Neuronal stem cell (in vitro differentiated cells): ENCODE measurements at regions not wholly inside any gene's neighbourhood (a gene's known extent, or its start where the extent isn't known, plus 50 kb on each side); places are given as distances from the start of the nearest gene placed in this dataset.

Experiments
- DNase-seq: peaks from one replicate; pipeline ENCODE4 v3.0.0-alpha.2; 2013; ENCODE audit warnings: low spot score
- H2AFZ ChIP-seq: one replicate; pipeline ENCODE4 v1.6.1; 2013; ENCODE audit warnings: mild to moderate bottlenecking, low read length, inconsistent platforms
- H2AK5ac ChIP-seq: 2 replicates; pipeline ENCODE4 v1.6.1; 2013; ENCODE audit warnings: low read depth, mild to moderate bottlenecking, inconsistent platforms, low read length, moderate library complexity, mixed read lengths
- H2BK120ac ChIP-seq: 2 replicates; pipeline ENCODE4 v1.6.1; 2013; ENCODE audit warnings: low read depth, mild to moderate bottlenecking, inconsistent platforms, low read length, moderate library complexity, mixed read lengths
- H2BK12ac ChIP-seq: one replicate; pipeline ENCODE4 v1.6.1; 2013; ENCODE audit warnings: low read length, inconsistent platforms
- H2BK15ac ChIP-seq: 2 replicates; pipeline ENCODE4 v1.6.1; 2013; ENCODE audit warnings: mild to moderate bottlenecking, low read length, inconsistent platforms, mixed read lengths
- H2BK5ac ChIP-seq: one replicate; pipeline ENCODE4 v1.6.1; 2013; ENCODE audit warnings: inconsistent platforms, mild to moderate bottlenecking, low read length, moderate library complexity
- H3K14ac ChIP-seq: one replicate; pipeline ENCODE4 v1.6.1; 2013; ENCODE audit warnings: low read length, inconsistent platforms
- H3K18ac ChIP-seq: 2 replicates; pipeline ENCODE4 v1.6.1; 2013; ENCODE audit warnings: low read length, inconsistent platforms
- H3K23ac ChIP-seq: 2 replicates; pipeline ENCODE4 v1.6.1; 2013; ENCODE audit warnings: low read depth, mild to moderate bottlenecking, mixed read lengths, low read length, inconsistent platforms; ENCODE audit not compliant: poor library complexity
- H3K27ac ChIP-seq: replicated peaks from 3 replicates; pipeline ENCODE4 v1.5.1; 2013; ENCODE audit warnings: low read length, inconsistent platforms
- H3K27me3 ChIP-seq, 3 experiments: 2 replicates each; pipeline ENCODE4 v1.6.1; 2013; ENCODE audit warnings: low read length in 3 of 3, mild to moderate bottlenecking in 2 of 3, inconsistent platforms in 1 of 3, low read depth in 1 of 3, mixed read lengths in 1 of 3, moderate library complexity in 1 of 3; ENCODE audit not compliant: control insufficient read depth in 3 of 3, insufficient read depth in 3 of 3
- H3K36me3 ChIP-seq, 2 donors: replicated peaks in 1 of 2; 2 replicates each; pipeline ENCODE4 v1.6.1; 2013; ENCODE audit warnings: low read length in 2 of 2; ENCODE audit not compliant: control insufficient read depth in 2 of 2, insufficient read depth in 2 of 2
- H3K4ac ChIP-seq: 2 replicates; pipeline ENCODE4 v1.6.1; 2013; ENCODE audit warnings: inconsistent platforms, mild to moderate bottlenecking, low read length, moderate library complexity
- H3K4me1 ChIP-seq, 2 donors: 1 replicate in 1 of 2; 2 replicates in 1 of 2; pipeline ENCODE4 v1.6.1; 2013; ENCODE audit warnings: low read length in 2 of 2, low read depth in 1 of 2; ENCODE audit not compliant: control insufficient read depth in 2 of 2, insufficient read depth in 1 of 2
- H3K4me2 ChIP-seq: one replicate; pipeline ENCODE4 v1.6.1; 2013; ENCODE audit warnings: mild to moderate bottlenecking, low read length, inconsistent platforms; ENCODE audit not compliant: insufficient read depth, poor library complexity, severe bottlenecking
- H3K4me3 ChIP-seq, 2 donors: 2 replicates each; pipeline ENCODE4 v1.5.1; 2013; ENCODE audit warnings: low read length in 2 of 2, mild to moderate bottlenecking in 2 of 2, inconsistent platforms in 1 of 2, moderate library complexity in 1 of 2
- H3K79me1 ChIP-seq: one replicate; pipeline ENCODE4 v1.6.1; 2013; ENCODE audit warnings: low read depth, mild to moderate bottlenecking, inconsistent platforms, low read length, moderate library complexity
- H3K9ac ChIP-seq: one replicate; pipeline ENCODE4 v1.6.1; 2013; ENCODE audit warnings: mild to moderate bottlenecking, low read depth, low read length, inconsistent platforms; ENCODE audit not compliant: poor library complexity
- H3K9me3 ChIP-seq, 2 donors: replicated peaks in 1 of 2; 2 replicates each; pipeline versions ENCODE3 to v1.6.1; 2013; ENCODE audit warnings: low read length in 2 of 2, mild to moderate bottlenecking in 2 of 2, inconsistent platforms in 1 of 2, low read depth in 1 of 2, mixed read lengths in 1 of 2, moderate library complexity in 1 of 2; ENCODE audit not compliant: control insufficient read depth in 2 of 2, insufficient read depth in 1 of 2
- H4K8ac ChIP-seq: one replicate; pipeline ENCODE4 v1.6.1; 2013; ENCODE audit warnings: low read depth, mild to moderate bottlenecking, inconsistent platforms, low read length, moderate library complexity
- H4K91ac ChIP-seq: one replicate; pipeline ENCODE4 v1.6.1; 2013; ENCODE audit warnings: low read length, low read depth, mild to moderate bottlenecking, inconsistent platforms; ENCODE audit not compliant: poor library complexity
- WGBS, 2 donors: extraction: QIAGEN DNeasy Blood & Tissue Kit; methylation state at CpG; one replicate each; pipeline ENCODE4 v1.1.7; 2013; ENCODE audit warnings: missing lambda C conversion rate in 2 of 2, mixed read lengths in 1 of 2; ENCODE audit not compliant: insufficient read length in 2 of 2, insufficient replicate concordance in 1 of 2; ENCODE audit errors: extremely low coverage in 2 of 2; 5-methylcytosine and 5-hydroxymethylcytosine counted together

- H4K91ac ChIP-seq, result no peak overlapping the region
- no peak overlapping the region for H2BK5ac ChIP-seq
- no peak overlapping the region for H3K27ac ChIP-seq
- no peak overlapping the region for H4K8ac ChIP-seq
- no peak overlapping the region for H3K23ac ChIP-seq
- H3K4ac ChIP-seq, result no peak overlapping the region
- H3K4me2 ChIP-seq, result no peak overlapping the region
- H2BK12ac ChIP-seq, result no peak overlapping the region
- H3K4me1 ChIP-seq, result no peaks in the 10 kb centered on the region
- no peaks in the 10 kb centered on the region for H3K79me1 ChIP-seq
- no peak for DNase-seq
- no peak overlapping the region for H3K18ac ChIP-seq
- no peak overlapping the region for H2AK5ac ChIP-seq
- no peaks in the 10 kb centered on the region for H3K9me3 ChIP-seq
- no peak overlapping the region for H3K4me3 ChIP-seq
- no peaks in the 10 kb centered on the region for H3K36me3 ChIP-seq
- WGBS, 2 donors, result no CpG with 5 or more reads among the region's 6 CpGs
- H3K14ac ChIP-seq, result no peak overlapping the region
- no peaks in the 10 kb centered on the region for H3K27me3 ChIP-seq
- no peak overlapping the region for H2BK120ac ChIP-seq
- H2BK15ac ChIP-seq, result no peak overlapping the region
- H2AFZ ChIP-seq, result no peak overlapping the region
- no peak overlapping the region for H3K9ac ChIP-seq
Measured at GRCh38 chr12:118749646-118750045, 231.7 kb upstream of the SRRM4 start.

DNA sequence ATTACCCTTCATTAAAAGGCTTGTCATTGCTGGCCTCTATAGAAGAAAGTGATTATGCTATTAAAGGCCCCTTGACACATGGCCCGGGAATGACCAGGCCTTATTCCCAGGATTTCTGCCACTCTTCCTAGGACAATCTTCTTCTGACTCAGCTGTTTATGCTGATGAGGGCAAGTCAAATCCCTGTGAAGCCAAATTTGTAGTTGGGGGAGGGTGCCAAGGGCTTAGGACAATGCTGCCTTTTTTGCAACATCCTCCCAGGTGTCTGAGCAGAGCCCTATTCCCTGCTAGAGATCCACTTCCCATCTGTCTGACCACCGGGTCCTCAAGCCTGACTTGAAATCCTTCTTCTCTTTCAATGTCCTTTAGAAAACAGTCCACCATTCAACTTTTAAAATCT, 230.7 kb upstream of the SRRM4 start:
- no CpG with 5 or more reads among the region's 2 CpGs for whole genome bisulfite sequencing, 2 donors
- no peak overlapping the region for H3K4me3 ChIP-seq

GRCh38 chr12:118751355-118751754, 230.0 kb upstream of the SRRM4 start:
- Histone ChIP-seq H3K79me1 (no peaks in the 10 kb centered on the region), H3K4me3 (no peak overlapping the region), H3K23ac (no peak overlapping the region), H4K8ac (no peak overlapping the region), H2BK15ac (no peak overlapping the region), H3K18ac (no peak overlapping the region), H3K27me3 (no peaks in the 10 kb centered on the region), H2BK120ac (no peak overlapping the region), H3K4ac (no peak overlapping the region), H4K91ac (no peak overlapping the region), H2AFZ (no peak overlapping the region), H3K9me3 (no peaks in the 10 kb centered on the region), H2BK5ac (no peak overlapping the region), H3K36me3 (no peaks in the 10 kb centered on the region), H2AK5ac (no peak overlapping the region), H3K4me1 (no peaks in the 10 kb centered on the region), H2BK12ac (no peak overlapping the region), H3K4me2 (no peak overlapping the region), H3K9ac (no peak overlapping the region), H3K14ac (no peak overlapping the region), H3K27ac (no peak overlapping the region)
- no CpG with 5 or more reads among the region's 1 CpG for whole genome bisulfite sequencing, 2 donors
- DNase-seq, result no peak

More for the DNA sequence above, 230.7 kb upstream of the SRRM4 start:
- Histone ChIP-seq H3K27me3 (no peaks in the 10 kb centered on the region), H2AFZ (no peak overlapping the region), H3K9ac (no peak overlapping the region), H2BK5ac (no peak overlapping the region), H4K8ac (no peak overlapping the region), H3K23ac (no peak overlapping the region), H3K36me3 (no peaks in the 10 kb centered on the region), H3K4me1 (no peaks in the 10 kb centered on the region), H3K79me1 (no peaks in the 10 kb centered on the region), H4K91ac (no peak overlapping the region), H2BK12ac (no peak overlapping the region), H3K9me3 (no peaks in the 10 kb centered on the region), H3K14ac (no peak overlapping the region), H3K27ac (no peak overlapping the region), H2BK15ac (no peak overlapping the region), H3K18ac (no peak overlapping the region), H2BK120ac (no peak overlapping the region), H3K4me2 (no peak overlapping the region), H2AK5ac (no peak overlapping the region), H3K4ac (no peak overlapping the region)
- no peak for DNase-seq

DNA sequence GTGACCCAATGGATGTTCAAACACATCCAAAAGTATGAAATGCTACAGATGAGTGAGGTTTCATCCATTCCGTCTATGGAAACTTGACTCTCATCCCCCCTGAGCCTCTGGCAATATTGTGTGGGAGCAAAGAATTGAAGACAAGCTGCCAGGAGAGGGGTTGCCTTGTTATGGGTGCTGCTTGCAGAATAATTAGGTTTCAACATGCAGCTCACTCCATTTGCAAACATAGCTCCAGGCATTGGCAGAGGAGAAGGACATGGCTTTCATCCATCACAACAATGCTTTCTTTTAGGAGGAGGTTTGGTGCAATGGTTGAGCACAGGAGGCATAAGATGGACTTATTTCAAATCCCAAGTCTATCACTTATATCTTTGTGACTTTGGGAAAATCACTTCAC, 220.7 kb upstream of the SRRM4 start:
- DNase-seq, result no peak
- Histone ChIP-seq H4K91ac (no peak overlapping the region), H3K4me3 (no peak overlapping the region), H2BK120ac (no peak overlapping the region), H3K79me1 (no peaks in the 10 kb centered on the region), H3K27ac (no peak overlapping the region), H3K36me3 (no peaks in the 10 kb centered on the region), H3K27me3 (no peaks in the 10 kb centered on the region), H3K4ac (no peak overlapping the region), H2BK15ac (no peak overlapping the region), H3K4me1 (no peaks in the 10 kb centered on the region), H3K23ac (no peak overlapping the region), H2BK5ac (no peak overlapping the region), H3K9me3 (no peaks in the 10 kb centered on the region), H3K9ac (no peak overlapping the region), H3K4me2 (no peak overlapping the region), H2BK12ac (no peak overlapping the region), H3K14ac (no peak overlapping the region), H4K8ac (no peak overlapping the region), H3K18ac (no peak overlapping the region), H2AFZ (no peak overlapping the region), H2AK5ac (no peak overlapping the region)
- no CpG with 5 or more reads among the region's 1 CpG for WGBS, 2 donors
